Esophagus muscularis mucosa (tissue), 4 donors: ENCODE measurements at regions not wholly inside any gene's neighbourhood (a gene's known extent, or its start where the extent isn't known, plus 50 kb on each side); places are given as distances from the start of the nearest gene placed in this dataset.

Experiments
- CTCF ChIP-seq, 3 experiments: fragments of 200-600 bp in 2 of 3; fragments of 450-650 bp in 1 of 3; sonication (generic) in 2 of 3; IDR thresholded peaks; one replicate each; pipeline ENCODE4 v1.5.1; 2017 to 2019; ENCODE audit warnings: antibody characterized with exemption in 3 of 3, mild to moderate bottlenecking in 2 of 3, moderate library complexity in 1 of 3
- EP300 ChIP-seq: sonication (generic); formaldehyde crosslinking; IDR thresholded peaks from one replicate; pipeline ENCODE4 v1.6.1; 2017; ENCODE audit warnings: antibody characterized with exemption
- POLR2AphosphoS5 ChIP-seq, 2 donors: sonication (generic); formaldehyde crosslinking; IDR thresholded peaks; one replicate each; pipeline ENCODE4 v1.6.1; 2017; ENCODE audit warnings: antibody characterized with exemption in 2 of 2

- TF ChIP-seq CTCF (IDR thresholded peaks at IDR 0.05): no peak
- no peak for TF ChIP-seq POLR2AphosphoS5 (IDR thresholded peaks at IDR 0.05)
- TF ChIP-seq EP300: no peak
Measured at GRCh38 chr10:93235686-93236085, 162.0 kb downstream of the CYP26A1 start.
